Transverse colon (tissue), 3 donors: ENCODE measurements at regions not wholly inside any gene's neighbourhood (a gene's known extent, or its start where the extent isn't known, plus 50 kb on each side); places are given as distances from the start of the nearest gene placed in this dataset.

Experiments used
- EP300 ChIP-seq: sonication (generic); formaldehyde crosslinking; IDR thresholded peaks from one replicate; pipeline ENCODE4 v1.6.1; 2017; ENCODE audit warnings: antibody characterized with exemption, low read depth
- POLR2A ChIP-seq: fragments of 450-650 bp; IDR thresholded peaks from one replicate; pipeline ENCODE4 v1.6.1; 2016; ENCODE audit warnings: antibody characterized with exemption, mild to moderate bottlenecking, moderate library complexity
- TF ChIP-seq, protein P1 (sequence below), 5 experiments: fragments of 200-600 bp in 3 of 5; fragments of 450-650 bp in 2 of 5; sonication (generic) in 3 of 5; IDR thresholded peaks; 1 replicate in 2 of 5; 2 replicates in 3 of 5; pipeline ENCODE4 v1.5.1; 2016 to 2017; ENCODE audit warnings: antibody characterized with exemption in 5 of 5, inconsistent platforms in 3 of 5, mild to moderate bottlenecking in 2 of 5, moderate library complexity in 1 of 5

DNA sequence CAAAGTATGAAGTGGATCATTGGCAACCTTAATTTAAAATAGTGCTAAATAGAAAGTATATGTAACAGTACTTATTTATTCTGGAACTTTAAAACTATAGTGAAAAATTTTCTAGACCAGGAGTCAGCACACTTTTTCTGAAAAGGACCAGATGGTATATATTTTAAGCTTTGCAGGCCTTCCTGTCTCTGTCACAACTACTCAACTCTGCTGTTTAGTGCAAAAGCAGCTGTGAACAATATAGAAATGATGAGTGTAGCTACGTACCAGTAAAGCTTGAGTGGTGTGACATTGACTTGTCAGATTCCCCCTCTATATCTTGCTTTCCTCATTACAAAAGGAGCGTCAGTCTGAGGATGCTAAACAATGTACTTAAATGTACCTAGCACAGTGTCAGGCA, 88.1 kb upstream of the IGFBP3 start:
- TF ChIP-seq, protein P1, sequence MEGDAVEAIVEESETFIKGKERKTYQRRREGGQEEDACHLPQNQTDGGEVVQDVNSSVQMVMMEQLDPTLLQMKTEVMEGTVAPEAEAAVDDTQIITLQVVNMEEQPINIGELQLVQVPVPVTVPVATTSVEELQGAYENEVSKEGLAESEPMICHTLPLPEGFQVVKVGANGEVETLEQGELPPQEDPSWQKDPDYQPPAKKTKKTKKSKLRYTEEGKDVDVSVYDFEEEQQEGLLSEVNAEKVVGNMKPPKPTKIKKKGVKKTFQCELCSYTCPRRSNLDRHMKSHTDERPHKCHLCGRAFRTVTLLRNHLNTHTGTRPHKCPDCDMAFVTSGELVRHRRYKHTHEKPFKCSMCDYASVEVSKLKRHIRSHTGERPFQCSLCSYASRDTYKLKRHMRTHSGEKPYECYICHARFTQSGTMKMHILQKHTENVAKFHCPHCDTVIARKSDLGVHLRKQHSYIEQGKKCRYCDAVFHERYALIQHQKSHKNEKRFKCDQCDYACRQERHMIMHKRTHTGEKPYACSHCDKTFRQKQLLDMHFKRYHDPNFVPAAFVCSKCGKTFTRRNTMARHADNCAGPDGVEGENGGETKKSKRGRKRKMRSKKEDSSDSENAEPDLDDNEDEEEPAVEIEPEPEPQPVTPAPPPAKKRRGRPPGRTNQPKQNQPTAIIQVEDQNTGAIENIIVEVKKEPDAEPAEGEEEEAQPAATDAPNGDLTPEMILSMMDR (IDR thresholded peaks at IDR 0.05): no peak
- no peak for TF ChIP-seq POLR2A
- no peak for TF ChIP-seq EP300
